Lower leg skin (tissue), 3 donors: ENCODE measurements at regions not wholly inside any gene's neighbourhood (a gene's known extent, or its start where the extent isn't known, plus 50 kb on each side); places are given as distances from the start of the nearest gene placed in this dataset.

ENCODE experiments used
- POLR2A ChIP-seq, 2 donors: fragments of 450-650 bp; IDR thresholded peaks; one replicate each; pipeline ENCODE4 v1.6.1; 2016 to 2017; ENCODE audit warnings: antibody characterized with exemption in 2 of 2, mild to moderate bottlenecking in 1 of 2, moderate library complexity in 1 of 2
- TF ChIP-seq, protein P1 (sequence below), 3 donors: fragments of 450-650 bp; IDR thresholded peaks; one replicate each; pipeline ENCODE4 v1.5.1; 2016; ENCODE audit warnings: antibody characterized with exemption in 3 of 3, mild to moderate bottlenecking in 3 of 3, moderate library complexity in 2 of 3

DNA sequence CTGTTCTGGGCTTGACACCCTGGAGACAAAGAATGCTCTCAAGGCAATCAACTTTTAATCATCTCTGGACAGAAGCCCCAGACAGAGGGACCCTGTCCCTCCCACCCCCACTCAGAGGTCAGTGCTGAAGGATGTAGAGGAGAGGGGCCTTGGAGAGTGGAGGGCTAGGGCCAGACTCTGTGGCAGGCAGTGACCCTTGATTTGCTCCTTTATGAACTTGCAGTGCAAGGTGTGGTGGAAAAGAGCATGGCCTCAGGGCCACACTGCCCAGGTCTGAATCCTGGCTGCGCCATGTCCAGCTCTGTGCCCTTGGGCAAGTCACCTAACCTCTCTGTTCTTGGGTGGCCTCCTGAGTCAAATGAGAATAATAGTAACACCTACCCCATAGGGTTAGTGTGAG is 134.3 kb downstream of the TMEM132E start:
- no peak for TF ChIP-seq POLR2A (IDR thresholded peaks at IDR 0.05)
- TF ChIP-seq, protein P1, sequence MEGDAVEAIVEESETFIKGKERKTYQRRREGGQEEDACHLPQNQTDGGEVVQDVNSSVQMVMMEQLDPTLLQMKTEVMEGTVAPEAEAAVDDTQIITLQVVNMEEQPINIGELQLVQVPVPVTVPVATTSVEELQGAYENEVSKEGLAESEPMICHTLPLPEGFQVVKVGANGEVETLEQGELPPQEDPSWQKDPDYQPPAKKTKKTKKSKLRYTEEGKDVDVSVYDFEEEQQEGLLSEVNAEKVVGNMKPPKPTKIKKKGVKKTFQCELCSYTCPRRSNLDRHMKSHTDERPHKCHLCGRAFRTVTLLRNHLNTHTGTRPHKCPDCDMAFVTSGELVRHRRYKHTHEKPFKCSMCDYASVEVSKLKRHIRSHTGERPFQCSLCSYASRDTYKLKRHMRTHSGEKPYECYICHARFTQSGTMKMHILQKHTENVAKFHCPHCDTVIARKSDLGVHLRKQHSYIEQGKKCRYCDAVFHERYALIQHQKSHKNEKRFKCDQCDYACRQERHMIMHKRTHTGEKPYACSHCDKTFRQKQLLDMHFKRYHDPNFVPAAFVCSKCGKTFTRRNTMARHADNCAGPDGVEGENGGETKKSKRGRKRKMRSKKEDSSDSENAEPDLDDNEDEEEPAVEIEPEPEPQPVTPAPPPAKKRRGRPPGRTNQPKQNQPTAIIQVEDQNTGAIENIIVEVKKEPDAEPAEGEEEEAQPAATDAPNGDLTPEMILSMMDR (IDR thresholded peaks at IDR 0.05), result no peak
